ENCODE measurements at regions not wholly inside any gene's neighbourhood (a gene's known extent, or its start where the extent isn't known, plus 50 kb on each side); places are given as distances from the start of the nearest gene placed in this dataset.

DNA sequence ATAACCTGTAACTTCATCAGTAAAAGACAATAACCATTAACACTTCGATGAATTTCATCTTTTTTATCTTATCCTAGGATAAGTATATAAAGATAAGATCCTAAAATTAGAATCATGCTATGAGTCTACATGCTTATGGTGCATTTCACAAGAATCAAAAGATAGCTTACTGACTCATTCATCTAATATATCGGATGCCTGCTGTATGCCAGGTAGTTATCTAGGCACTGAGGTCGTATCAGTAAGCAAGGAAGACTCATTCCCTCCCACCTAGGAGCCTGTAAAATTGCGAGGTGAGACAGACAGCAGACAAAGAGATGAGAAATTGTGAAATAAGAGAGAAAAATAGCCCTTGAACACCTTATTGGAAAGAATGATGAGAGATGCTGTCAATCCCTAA, 240.6 kb upstream of the ADAMTSL1 start:
- no peak for DNase-seq (ENCODE audit: low read depth)

DNA sequence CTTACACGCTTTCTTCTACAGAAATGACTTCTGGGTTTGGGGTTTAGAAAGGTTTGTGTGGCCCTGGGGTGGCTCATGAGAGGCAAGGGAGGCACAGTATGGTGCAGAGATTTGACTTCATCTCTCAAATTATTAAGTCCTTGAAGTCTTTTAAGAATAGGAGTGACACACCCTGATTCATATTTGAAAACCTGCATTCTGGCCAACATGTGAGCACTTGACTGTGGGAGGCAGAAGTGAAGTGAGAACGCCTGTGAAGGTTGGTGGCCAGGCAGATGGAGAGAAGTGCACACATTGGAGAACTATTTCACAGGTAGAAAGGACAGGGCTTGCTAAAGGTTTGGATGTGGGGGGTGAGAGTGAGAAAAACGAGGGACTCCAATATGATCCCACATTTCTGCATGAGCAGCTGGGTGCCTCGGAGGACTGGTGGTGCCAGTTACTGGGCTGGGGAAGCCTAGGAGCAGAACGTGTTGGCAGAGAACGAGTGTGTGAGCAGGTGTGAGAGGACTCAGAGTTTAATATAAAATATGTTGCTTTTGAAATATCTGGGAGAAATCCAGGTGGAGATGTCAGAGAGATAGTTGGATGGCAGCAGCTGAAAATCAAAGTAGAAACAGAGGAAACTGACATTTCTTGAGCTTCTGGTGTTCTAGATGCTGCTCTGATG, 240.0 kb upstream of the ADAMTSL1 start:
- no peak for DNase-seq (ENCODE audit: low read depth)

DNA sequence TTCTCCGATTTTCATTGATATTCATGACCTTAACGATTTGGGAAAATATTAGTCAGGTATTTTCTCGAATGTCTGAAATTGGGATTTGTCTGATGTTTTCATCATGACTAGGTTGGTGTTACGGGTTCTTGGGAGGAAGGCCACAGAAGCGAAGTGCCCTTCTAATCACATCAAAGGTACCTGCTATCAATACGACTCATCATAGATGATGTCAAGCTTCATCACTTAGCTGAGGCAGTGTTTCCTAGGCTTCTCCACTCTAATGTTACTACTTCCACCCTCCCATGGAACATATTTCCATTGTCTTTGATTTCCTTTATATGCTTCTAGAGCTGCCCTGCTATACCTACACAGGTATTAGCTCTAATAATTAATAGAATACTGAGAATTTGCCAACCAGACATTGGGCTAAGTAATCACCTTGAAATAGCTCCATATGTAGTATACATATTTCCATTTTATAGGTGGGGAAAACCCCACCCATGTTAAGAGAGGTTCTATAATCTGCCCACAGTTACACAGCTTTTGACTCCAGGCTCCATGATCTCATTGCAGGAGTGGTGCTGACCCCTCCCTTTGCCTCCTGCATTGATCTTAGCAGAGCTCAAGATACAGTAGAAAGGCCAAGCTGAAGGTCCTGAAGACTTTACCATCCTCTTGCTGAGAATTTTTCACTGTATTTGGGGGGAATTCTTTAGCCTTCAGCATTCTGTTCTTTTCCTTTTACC, 238.6 kb upstream of the ADAMTSL1 start:
- no peak for DNase-seq (ENCODE audit: low read depth)

DNA sequence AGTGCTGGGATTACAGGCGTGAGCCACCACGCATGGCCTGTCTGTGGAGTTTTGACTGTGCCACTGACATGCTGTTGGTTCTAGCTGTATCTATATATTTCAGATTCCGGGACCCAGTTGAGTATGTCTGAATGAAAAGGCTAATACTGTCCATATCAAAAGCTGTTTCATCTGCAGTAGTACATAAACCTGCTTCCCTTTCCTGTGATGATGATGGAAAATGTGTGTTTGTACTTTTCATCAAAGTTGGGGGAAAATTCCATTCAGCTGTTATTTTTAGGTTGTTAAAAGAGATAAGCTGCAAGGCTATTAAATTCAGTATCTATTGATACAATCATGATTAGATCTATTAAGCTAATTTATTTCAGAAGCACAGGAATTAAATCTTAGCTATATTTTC, 237.6 kb upstream of the ADAMTSL1 start:
- DNase-seq (ENCODE audit: low read depth) = no peak

DNA sequence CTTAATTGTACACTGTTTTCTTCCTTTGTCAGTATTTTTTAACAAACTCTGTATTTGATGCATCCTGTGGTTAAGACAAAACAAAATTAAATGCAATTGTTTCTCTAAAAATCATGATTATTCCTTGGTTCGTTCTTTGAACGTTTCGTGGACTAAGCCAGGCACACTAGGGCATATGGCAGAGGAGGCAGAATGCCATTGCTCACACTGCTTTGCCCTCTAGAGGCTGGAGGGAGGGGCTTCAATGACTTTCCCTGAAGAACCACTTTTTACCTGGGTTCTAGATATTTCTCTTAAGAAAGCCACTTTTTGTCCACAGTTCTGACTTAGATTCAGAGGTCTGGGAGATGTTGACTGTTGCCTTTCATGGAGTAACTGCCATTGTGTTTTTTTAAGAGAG, 236.2 kb upstream of the ADAMTSL1 start:
- no peak for DNase-seq (ENCODE audit: low read depth)

DNA sequence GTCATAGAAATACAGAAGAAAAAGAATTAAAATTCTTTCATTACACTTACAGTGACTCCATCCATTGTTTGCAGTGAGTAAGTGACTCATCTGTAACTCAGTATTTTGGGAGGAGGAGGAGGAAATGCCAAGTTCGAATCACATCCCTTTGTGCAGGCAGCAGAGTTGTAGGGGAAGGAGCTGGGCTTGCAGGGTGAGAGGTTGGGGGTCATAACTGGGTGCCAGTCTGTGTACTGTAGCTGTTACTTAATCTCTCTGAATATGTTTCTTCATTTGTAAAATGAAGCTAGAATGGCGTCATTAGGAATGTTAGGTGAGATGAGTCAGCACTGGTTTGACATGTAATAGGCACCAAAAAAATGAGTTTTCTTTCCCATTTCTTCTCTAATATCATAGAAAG, 235.7 kb upstream of the ADAMTSL1 start:
- no peak for DNase-seq (ENCODE audit: low read depth)

DNA sequence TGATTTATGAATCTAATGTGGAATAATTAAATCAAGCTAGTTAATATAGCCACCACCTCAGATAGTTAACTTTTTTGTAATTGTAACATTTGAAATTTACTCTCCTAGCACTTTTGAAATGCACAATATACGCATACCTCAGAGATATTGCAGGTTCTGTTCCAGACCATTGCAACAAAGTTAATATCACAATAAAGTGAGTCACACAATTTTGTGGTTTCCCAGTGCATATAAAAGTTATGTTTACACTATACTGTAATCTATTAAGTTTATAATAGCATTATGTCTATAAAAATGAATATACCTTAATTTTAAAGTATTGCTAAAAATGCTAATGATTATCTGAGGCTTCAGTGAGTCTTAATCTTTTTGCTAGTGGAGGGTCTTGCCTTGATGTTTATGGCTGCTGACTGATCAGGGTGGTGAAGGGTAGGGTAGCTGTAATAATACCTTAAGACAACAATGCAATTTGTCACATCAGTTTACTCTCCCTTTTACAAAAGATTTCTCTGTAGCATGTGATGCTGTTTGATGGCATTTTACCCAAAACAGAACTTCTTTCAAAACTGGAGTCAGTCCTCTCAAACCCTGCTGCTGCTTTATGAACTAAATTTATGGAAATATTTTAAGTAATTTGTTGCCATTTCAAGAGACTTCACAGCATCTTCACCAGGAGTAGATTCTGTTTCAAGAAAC, 235.1 kb upstream of the ADAMTSL1 start:
- DNase-seq (ENCODE audit: low read depth) = no peak

DNA sequence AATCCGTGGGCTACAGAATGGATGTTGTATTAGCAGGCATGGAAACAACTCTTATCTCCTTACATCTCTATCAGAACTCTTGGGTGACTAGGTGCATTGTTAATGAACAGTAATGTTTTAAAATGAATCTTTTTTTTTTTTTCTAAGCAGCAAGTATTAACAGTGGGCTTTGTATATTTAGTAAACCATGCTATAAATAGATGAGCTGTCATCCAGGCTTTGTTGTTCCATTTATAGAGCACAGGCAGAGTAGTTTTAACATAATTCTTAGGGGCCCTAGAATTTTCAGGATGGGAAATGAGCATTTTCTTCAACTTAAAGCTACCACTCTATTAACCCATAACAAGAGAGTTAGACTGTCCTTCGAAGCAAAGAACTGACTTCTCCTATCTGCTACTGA, 233.7 kb upstream of the ADAMTSL1 start:
- DNase-seq (ENCODE audit: low read depth) = no peak

DNA sequence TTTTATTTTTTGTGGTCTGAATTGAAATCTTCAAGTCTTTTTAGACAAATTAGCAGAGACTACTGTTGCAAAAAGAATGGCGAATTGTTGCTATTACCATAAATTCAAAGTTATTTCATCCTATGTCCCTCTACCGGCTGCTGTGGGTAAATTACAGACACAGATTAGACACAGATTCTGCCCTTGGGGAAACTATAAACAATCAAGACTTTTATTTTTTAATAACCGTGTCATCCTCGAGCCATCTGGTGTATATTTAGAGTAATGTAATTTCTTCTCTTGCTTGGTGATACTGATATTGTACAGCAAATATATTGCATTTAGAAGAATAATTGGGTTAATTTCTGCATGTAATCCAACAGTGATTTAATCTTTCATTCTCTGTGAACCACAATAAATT, 228.0 kb upstream of the ADAMTSL1 start:
- no peak for DNase-seq (ENCODE audit: low read depth)

DNA sequence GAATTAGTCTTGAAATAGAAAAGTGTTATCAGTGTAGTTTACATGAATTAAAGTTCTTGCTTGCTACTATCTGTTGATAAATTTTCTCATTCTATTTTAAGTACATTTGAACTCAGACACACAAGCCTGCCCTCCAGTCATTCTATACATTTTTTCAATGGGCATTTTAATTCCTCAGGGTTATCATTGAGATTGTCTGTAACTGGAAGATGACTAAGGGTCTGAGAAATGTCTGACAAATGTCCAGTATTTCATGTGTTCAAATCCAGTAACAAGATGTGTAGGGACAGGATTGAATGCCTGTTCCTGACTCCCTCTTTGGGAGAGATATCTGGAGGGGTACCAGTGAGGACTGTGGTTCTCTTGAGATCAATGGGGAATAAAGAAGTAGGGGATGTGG, 223.9 kb upstream of the ADAMTSL1 start:
- DNase-seq (ENCODE audit: low read depth) = no peak

DNA sequence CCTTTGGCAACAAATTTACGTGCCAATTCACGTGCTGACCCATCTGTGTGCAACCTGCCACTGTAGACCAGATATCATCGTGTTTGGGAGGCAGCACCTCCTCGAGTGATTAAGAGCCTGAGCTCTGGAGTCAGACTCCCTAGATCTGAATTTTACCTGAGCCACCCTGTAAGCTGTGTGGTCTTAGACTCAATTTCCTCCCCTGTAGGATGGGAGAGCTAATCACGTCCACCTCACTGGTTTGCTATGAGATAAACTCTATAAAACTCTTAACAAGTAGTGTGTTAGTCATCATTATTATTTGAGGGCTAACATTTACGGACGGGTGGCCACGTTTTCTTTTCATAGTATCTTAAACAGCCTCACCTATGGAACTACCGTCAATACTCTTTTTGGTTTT, 220.0 kb upstream of the ADAMTSL1 start:
- no peak for DNase-seq (ENCODE audit: low read depth)

DNA sequence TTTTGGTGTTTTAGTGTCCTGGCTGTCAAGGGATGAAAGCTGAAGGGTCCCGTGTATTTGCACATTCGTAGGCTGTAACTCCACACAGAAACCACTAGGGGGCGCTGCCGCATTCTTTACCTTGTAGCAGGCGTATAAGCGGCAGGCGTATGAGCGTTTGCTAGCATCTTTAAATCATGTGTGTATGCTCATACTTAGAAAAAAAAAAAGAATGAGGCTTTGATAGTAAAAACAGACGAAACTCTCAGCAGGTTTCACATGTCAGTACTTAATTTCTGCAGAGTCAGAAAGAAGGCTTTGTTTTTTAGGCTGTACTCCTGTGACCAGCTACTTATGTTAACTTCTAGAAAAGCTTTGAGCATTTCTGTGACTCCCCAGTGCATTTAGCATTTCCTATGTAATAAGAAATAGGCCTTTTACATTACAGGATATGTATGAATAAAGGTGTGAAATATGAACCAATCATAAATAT, 218.8 kb upstream of the ADAMTSL1 start:
- peak; percentile 46 for DNase-seq (ENCODE audit: low read depth)

DNA sequence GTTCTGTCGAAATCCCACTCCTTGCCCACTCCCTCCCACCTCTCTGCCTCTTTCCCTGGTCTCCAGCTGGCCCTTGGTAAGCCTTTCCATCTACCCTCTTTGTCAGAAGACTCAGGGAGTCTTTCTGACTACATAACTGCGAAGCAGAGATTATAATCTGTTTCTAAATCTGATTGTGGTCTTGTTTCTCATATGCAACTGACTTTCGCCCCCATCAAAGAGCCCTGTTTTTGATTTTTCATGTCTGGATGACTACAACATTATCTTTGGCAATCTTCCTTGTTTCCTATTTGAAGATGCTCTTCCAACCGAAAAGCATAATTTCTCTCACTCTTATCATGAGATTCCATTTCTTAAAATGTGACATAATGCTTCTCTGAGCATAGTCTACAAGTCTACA, 218.2 kb upstream of the ADAMTSL1 start:
- no peak for DNase-seq (ENCODE audit: low read depth)

DNA sequence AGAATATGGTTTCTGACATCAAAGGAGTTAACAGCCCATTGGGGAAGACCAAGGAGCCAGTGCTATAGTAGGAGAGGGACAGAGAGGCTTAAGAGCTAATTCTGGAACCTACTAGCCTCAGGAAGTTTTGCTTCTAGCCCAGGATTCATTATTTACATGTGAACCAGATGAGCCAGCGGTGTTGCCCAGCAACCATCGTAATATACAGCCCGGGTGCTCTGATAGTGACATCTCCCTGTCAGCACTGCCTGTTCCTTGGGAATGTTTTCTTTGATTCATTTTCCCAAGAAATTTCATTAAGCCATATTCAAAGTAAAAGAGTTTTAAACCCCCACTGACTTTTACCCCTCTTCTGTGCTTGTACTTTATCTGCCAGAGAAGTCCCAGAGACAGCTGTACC, 217.4 kb upstream of the ADAMTSL1 start:
- DNase-seq (ENCODE audit: low read depth) = no peak

DNA sequence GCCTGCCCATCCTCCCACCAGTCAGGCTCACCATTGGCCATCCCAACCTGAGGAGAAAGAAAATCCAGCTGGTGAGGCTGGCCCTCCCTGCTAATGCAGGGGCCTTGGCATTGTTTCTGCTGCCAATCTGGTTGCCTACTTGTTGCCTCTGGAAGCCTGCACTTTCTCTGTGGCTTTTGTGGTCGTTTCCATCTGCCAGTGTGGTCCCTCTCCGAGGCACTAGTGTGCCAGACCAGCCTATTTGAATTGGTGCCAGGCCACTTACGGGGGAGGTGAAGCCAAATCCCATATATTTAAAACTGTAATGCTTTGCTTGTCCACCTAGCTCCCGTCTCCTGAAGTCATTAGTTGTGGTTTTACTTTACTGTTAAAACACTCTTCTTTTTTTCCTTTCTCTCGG, 213.4 kb upstream of the ADAMTSL1 start:
- no peak for DNase-seq (ENCODE audit: low read depth)

DNA sequence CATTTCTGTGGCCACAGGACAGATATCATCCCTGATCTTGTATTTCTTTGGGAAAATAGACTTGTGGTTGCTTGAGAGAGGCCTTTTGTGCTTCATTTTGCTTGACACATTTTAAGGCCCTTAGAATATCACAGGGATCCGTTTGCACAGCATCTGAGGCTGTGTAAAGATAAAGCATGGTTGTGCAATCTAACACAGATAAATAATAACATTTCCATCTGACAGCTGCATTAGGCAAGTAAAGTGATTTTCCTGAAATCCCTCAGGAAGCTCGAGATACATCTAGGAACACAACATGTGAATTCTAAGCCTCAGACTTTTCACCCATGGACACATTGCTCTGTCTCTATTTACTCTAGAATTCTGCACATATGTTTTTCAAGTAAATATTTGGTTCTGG, 212.8 kb upstream of the ADAMTSL1 start:
- no peak for DNase-seq (ENCODE audit: low read depth)

DNA sequence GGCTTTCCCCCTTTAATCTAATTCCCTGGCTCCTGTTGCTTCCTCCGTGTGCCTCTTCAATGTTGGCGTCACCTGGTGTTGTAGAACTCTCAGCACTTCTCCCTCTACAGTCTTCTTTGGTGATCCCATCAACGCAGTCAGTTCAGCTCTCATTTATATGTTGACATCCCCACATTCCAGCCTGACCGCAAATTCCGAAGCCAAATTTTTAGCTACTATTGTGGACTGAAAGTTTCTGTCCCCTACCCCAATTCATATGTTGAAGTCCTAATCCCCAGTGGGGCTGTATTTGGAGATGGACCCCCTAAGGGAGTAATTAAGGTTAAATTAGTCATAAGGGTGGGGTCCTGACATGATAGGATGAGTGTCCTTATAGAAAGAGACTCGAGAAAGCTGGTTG, 210.6 kb upstream of the ADAMTSL1 start:
- DNase-seq (ENCODE audit: low read depth) = no peak

DNA sequence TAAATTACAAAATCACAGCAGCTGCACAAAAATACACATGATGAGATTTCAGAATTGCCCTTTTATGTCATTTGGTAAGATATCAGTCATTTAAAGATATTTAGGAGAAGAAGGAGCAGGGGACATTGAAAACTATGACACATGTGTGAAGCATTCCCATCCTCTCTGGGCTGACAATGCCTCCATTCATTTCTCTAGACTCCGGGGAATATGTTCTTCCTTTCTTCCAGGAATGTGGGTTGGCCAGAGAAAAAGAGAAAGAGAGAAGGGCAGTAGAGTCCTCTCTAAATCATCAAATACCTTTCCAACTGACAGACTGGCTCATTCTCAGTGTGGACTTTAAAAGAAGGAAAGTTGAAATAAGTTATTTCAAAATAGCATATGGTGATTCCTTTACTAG, 205.6 kb upstream of the ADAMTSL1 start:
- no peak for DNase-seq (ENCODE audit: low read depth)

DNA sequence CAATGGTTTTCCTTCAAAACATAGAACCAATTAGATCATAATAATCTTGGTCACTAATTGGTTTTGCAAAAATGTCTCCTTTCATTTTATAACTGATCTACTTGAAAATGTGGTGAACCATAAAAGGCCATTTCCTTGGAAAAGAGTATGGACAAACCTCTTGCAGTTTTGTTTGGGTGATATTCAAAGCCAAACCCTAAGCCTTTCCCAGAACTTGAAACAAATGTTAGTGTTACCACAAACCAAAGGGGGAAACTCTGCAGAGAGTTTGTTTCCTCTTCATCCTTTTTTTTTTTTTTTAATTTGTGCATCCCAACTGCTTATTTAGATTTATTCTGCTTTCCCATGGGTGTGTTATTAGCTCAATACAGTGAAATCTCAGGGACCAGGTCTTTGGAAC, 204.4 kb upstream of the ADAMTSL1 start:
- no peak for DNase-seq (ENCODE audit: low read depth)

DNA sequence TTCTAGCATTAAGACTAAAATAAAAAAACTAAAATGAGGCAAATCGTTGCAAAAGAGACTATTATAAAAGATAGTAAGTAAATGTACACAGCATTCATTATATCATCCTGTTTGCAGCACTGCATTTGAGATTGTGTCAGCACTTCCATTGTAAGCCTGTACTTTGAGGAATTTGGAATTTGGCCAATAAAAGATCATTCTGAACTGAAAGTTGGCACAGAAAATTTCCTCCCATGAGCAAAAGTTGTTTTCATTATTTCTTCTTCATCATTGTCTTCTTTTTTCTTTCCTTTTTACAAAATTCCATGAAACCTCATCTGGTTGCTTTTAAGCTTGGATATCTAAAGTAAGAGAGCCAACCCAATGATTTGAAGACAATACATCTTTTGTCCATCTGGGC, 199.3 kb upstream of the ADAMTSL1 start:
- DNase-seq (ENCODE audit: low read depth) = no peak

DNA sequence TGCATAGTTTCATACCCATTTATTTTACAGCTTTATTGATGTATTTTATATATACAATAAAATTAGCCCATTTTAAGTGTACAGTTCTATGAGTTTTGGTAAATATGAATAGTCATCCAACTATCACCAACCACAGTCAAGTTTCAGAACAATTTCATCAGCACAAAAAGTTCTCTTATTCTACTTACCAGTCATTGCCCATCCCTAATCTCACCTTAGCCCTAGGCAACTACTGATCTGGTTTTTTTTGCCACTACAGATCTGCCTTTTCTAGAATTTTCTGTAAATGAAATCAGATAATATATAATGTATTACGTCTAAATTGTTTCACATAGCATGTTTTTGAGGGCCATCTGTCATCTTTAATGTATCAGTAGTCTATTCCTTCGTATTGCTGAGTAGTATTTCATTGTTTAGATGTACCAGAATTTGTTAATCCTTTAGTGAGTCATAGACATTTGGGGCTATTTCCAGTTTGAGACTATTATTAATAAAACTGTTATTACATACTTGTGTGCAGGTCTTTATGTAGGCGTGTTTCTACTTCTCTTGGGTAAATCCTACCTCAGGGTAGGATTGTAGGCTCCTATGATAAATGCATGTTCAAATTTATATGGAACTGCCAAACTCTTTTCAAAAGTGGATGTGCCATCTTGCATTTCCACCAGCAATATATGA, 198.5 kb upstream of the ADAMTSL1 start:
- no peak for DNase-seq (ENCODE audit: low read depth)

DNA sequence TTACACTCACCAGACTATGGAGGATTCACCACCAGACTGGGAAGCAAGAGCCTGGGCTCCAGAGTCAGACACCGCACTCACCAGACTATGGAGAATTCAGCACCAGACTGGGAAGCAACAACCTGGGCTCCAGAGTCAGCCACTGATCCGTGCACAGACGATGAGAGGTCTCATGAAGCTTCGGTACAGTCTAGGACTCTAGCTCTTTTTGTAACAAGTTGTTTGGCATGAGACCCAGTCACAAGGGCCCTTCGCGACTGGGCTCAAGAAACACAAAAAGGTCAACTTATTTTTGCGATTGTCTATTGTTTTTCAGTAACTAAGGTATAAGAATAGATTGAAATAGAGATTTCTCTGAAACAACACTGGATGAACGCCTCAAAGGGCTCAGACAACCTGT, 192.7 kb upstream of the ADAMTSL1 start:
- DNase-seq (ENCODE audit: low read depth) = no peak

DNA sequence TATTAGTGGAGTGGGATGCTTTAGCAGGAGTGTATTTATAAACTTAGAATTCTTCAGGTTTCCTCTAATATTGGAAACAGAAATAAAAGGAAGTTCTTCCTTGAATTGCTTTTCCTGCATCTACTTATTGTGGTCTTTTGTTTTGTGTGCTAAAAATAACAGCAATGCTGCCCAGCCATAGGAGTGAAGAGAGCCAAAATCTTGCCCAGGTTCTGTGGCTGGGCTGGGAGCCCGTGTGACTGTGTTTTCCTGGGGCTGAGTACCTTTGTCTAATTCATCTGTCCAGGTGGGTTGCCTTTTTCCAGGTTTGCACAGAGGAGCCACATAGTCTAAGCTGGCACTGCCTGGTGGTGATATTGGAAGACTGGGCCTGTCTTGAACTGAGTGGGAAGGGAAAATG, 179.7 kb upstream of the ADAMTSL1 start:
- DNase-seq (ENCODE audit: low read depth) = no peak
